ENCODE measurements at regions not wholly inside any gene's neighbourhood (a gene's known extent, or its start where the extent isn't known, plus 50 kb on each side); places are given as distances from the start of the nearest gene placed in this dataset.

- H3K4me3 ChIP-seq (ENCODE audit: low read depth in 1 of 2, low read length in 2 of 2) = no peak overlapping the region
- no peak overlapping the region for H3K27ac ChIP-seq (ENCODE audit: low read depth in 2 of 2, low read length in 1 of 2)
- no peaks in the 10 kb centered on the region for H3K4me1 ChIP-seq (ENCODE audit: control insufficient read depth in 2 of 2, insufficient read depth in 2 of 2, low read length in 1 of 2)
- peaks cover 0 to 2% of the 10 kb centered on the region in 2 donors for H3K9me3 ChIP-seq (ENCODE audit: control insufficient read depth in 2 of 2, insufficient read depth in 1 of 2, low read depth in 1 of 2, low read length in 1 of 2)
- H3K36me3 ChIP-seq (ENCODE audit: control insufficient read depth in 2 of 2, insufficient read depth in 2 of 2, low read length in 1 of 2) = no peaks in the 10 kb centered on the region
- 73 to 81% methylated on average over 3 of the region's 3 CpGs for WGBS, 2 donors
- H3K27me3 ChIP-seq (ENCODE audit: control insufficient read depth in 1 of 2, insufficient read depth in 2 of 2, low read length in 2 of 2) = no peaks in the 10 kb centered on the region
These were observed 302.3 kb upstream of the FANCL start for GRCh38 chr2:58543442-58543841.

- no peaks in the 10 kb centered on the region for H3K27me3 ChIP-seq (ENCODE audit: control insufficient read depth in 1 of 2, insufficient read depth in 2 of 2, low read length in 2 of 2)
- H3K9me3 ChIP-seq (ENCODE audit: control insufficient read depth in 2 of 2, insufficient read depth in 1 of 2, low read depth in 1 of 2, low read length in 1 of 2) = no peaks in the 10 kb centered on the region
- H3K4me1 ChIP-seq (ENCODE audit: control insufficient read depth in 2 of 2, insufficient read depth in 2 of 2, low read length in 1 of 2) = no peaks in the 10 kb centered on the region
- H3K36me3 ChIP-seq (ENCODE audit: control insufficient read depth in 2 of 2, insufficient read depth in 2 of 2, low read length in 1 of 2) = no peaks in the 10 kb centered on the region
- 74 to 76% methylated on average over 7 of the region's 7 CpGs for WGBS, 2 donors
- H3K27ac ChIP-seq (ENCODE audit: low read depth in 2 of 2, low read length in 1 of 2) = no peak overlapping the region
- H3K4me3 ChIP-seq (ENCODE audit: low read depth in 1 of 2, low read length in 2 of 2) = no peak overlapping the region
These were observed 300.4 kb upstream of the FANCL start for GRCh38 chr2:58541511-58541910.

- Histone ChIP-seq H3K9me3 (ENCODE audit: control insufficient read depth in 2 of 2, insufficient read depth in 1 of 2, low read depth in 1 of 2, low read length in 1 of 2) (no peaks in the 10 kb centered on the region), H3K4me1 (ENCODE audit: control insufficient read depth in 2 of 2, insufficient read depth in 2 of 2, low read length in 1 of 2) (no peaks in the 10 kb centered on the region), H3K4me3 (ENCODE audit: low read depth in 1 of 2, low read length in 2 of 2) (no peak overlapping the region), H3K27ac (ENCODE audit: low read depth in 2 of 2, low read length in 1 of 2) (no peak overlapping the region), H3K36me3 (ENCODE audit: control insufficient read depth in 2 of 2, insufficient read depth in 2 of 2, low read length in 1 of 2) (no peaks in the 10 kb centered on the region), H3K27me3 (ENCODE audit: control insufficient read depth in 1 of 2, insufficient read depth in 2 of 2, low read length in 2 of 2) (no peaks in the 10 kb centered on the region)
- WGBS, 2 donors = 48 to 53% methylated on average over 4 of the region's 4 CpGs
These were observed 299.6 kb upstream of the FANCL start for GRCh38 chr2:58540681-58541080.

GRCh38 chr2:58539973-58540372 lies 298.8 kb upstream of the FANCL start:
- Histone ChIP-seq H3K9me3 (ENCODE audit: control insufficient read depth in 2 of 2, insufficient read depth in 1 of 2, low read depth in 1 of 2, low read length in 1 of 2) (no peaks in the 10 kb centered on the region), H3K27me3 (ENCODE audit: control insufficient read depth in 1 of 2, insufficient read depth in 2 of 2, low read length in 2 of 2) (no peaks in the 10 kb centered on the region), H3K4me3 (ENCODE audit: low read depth in 1 of 2, low read length in 2 of 2) (no peak overlapping the region), H3K4me1 (ENCODE audit: control insufficient read depth in 2 of 2, insufficient read depth in 2 of 2, low read length in 1 of 2) (no peaks in the 10 kb centered on the region), H3K36me3 (ENCODE audit: control insufficient read depth in 2 of 2, insufficient read depth in 2 of 2, low read length in 1 of 2) (no peaks in the 10 kb centered on the region), H3K27ac (ENCODE audit: low read depth in 2 of 2, low read length in 1 of 2) (no peak overlapping the region)
- WGBS, 2 donors = 60 to 62% methylated on average over 4 of the region's 4 CpGs

GRCh38 chr2:58535990-58536389 lies 294.9 kb upstream of the FANCL start:
- 42 to 46% methylated on average over 4 of the region's 4 CpGs for WGBS, 2 donors

GRCh38 chr2:58535182-58535581 lies 294.1 kb upstream of the FANCL start:
- no peaks in the 10 kb centered on the region for H3K36me3 ChIP-seq (ENCODE audit: control insufficient read depth in 2 of 2, insufficient read depth in 2 of 2, low read length in 1 of 2)
- no peaks in the 10 kb centered on the region for H3K4me1 ChIP-seq (ENCODE audit: control insufficient read depth in 2 of 2, insufficient read depth in 2 of 2, low read length in 1 of 2)
- no peaks in the 10 kb centered on the region for H3K27me3 ChIP-seq (ENCODE audit: control insufficient read depth in 1 of 2, insufficient read depth in 2 of 2, low read length in 2 of 2)
- WGBS, 2 donors = 47 to 49% methylated on average over 1 of the region's 1 CpG
- no peak overlapping the region for H3K4me3 ChIP-seq (ENCODE audit: low read depth in 1 of 2, low read length in 2 of 2)
- no peak overlapping the region for H3K27ac ChIP-seq (ENCODE audit: low read depth in 2 of 2, low read length in 1 of 2)
- no peaks in the 10 kb centered on the region for H3K9me3 ChIP-seq (ENCODE audit: control insufficient read depth in 2 of 2, insufficient read depth in 1 of 2, low read depth in 1 of 2, low read length in 1 of 2)

More at GRCh38 chr2:58535990-58536389, 294.9 kb upstream of the FANCL start:
- H3K4me1 ChIP-seq (ENCODE audit: control insufficient read depth in 2 of 2, insufficient read depth in 2 of 2, low read length in 1 of 2) = no peaks in the 10 kb centered on the region
- no peaks in the 10 kb centered on the region for H3K9me3 ChIP-seq (ENCODE audit: control insufficient read depth in 2 of 2, insufficient read depth in 1 of 2, low read depth in 1 of 2, low read length in 1 of 2)
- H3K27me3 ChIP-seq (ENCODE audit: control insufficient read depth in 1 of 2, insufficient read depth in 2 of 2, low read length in 2 of 2) = no peaks in the 10 kb centered on the region
- H3K36me3 ChIP-seq (ENCODE audit: control insufficient read depth in 2 of 2, insufficient read depth in 2 of 2, low read length in 1 of 2) = no peaks in the 10 kb centered on the region
- H3K27ac ChIP-seq (ENCODE audit: low read depth in 2 of 2, low read length in 1 of 2) = no peak overlapping the region
- no peak overlapping the region for H3K4me3 ChIP-seq (ENCODE audit: low read depth in 1 of 2, low read length in 2 of 2)

GRCh38 chr2:58533376-58533775 lies 292.3 kb upstream of the FANCL start:
- Histone ChIP-seq H3K4me3 (ENCODE audit: low read depth in 1 of 2, low read length in 2 of 2) (no peak overlapping the region), H3K27me3 (ENCODE audit: control insufficient read depth in 1 of 2, insufficient read depth in 2 of 2, low read length in 2 of 2) (no peaks in the 10 kb centered on the region), H3K27ac (ENCODE audit: low read depth in 2 of 2, low read length in 1 of 2) (no peak overlapping the region), H3K9me3 (ENCODE audit: control insufficient read depth in 2 of 2, insufficient read depth in 1 of 2, low read depth in 1 of 2, low read length in 1 of 2) (no peaks in the 10 kb centered on the region), H3K36me3 (ENCODE audit: control insufficient read depth in 2 of 2, insufficient read depth in 2 of 2, low read length in 1 of 2) (no peaks in the 10 kb centered on the region), H3K4me1 (ENCODE audit: control insufficient read depth in 2 of 2, insufficient read depth in 2 of 2, low read length in 1 of 2) (no peaks in the 10 kb centered on the region)
- 83 to 90% methylated on average over 3 of the region's 3 CpGs for WGBS, 2 donors

- Histone ChIP-seq H3K4me3 (ENCODE audit: low read depth in 1 of 2, low read length in 2 of 2) (no peak overlapping the region), H3K27me3 (ENCODE audit: control insufficient read depth in 1 of 2, insufficient read depth in 2 of 2, low read length in 2 of 2) (no peaks in the 10 kb centered on the region), H3K4me1 (ENCODE audit: control insufficient read depth in 2 of 2, insufficient read depth in 2 of 2, low read length in 1 of 2) (no peaks in the 10 kb centered on the region), H3K9me3 (ENCODE audit: control insufficient read depth in 2 of 2, insufficient read depth in 1 of 2, low read depth in 1 of 2, low read length in 1 of 2) (no peaks in the 10 kb centered on the region), H3K27ac (ENCODE audit: low read depth in 2 of 2, low read length in 1 of 2) (no peak overlapping the region), H3K36me3 (ENCODE audit: control insufficient read depth in 2 of 2, insufficient read depth in 2 of 2, low read length in 1 of 2) (no peaks in the 10 kb centered on the region)
- WGBS, 2 donors = 91 to 92% methylated on average over 3 of the region's 3 CpGs
These were observed 291.5 kb upstream of the FANCL start for GRCh38 chr2:58532641-58533040.

GRCh38 chr2:58527647-58528046 lies 286.5 kb upstream of the FANCL start:
- Histone ChIP-seq H3K27ac (ENCODE audit: low read depth in 2 of 2, low read length in 1 of 2) (no peak overlapping the region), H3K27me3 (ENCODE audit: control insufficient read depth in 1 of 2, insufficient read depth in 2 of 2, low read length in 2 of 2) (no peaks in the 10 kb centered on the region), H3K4me1 (ENCODE audit: control insufficient read depth in 2 of 2, insufficient read depth in 2 of 2, low read length in 1 of 2) (no peaks in the 10 kb centered on the region), H3K4me3 (ENCODE audit: low read depth in 1 of 2, low read length in 2 of 2) (no peak overlapping the region), H3K36me3 (ENCODE audit: control insufficient read depth in 2 of 2, insufficient read depth in 2 of 2, low read length in 1 of 2) (no peaks in the 10 kb centered on the region), H3K9me3 (ENCODE audit: control insufficient read depth in 2 of 2, insufficient read depth in 1 of 2, low read depth in 1 of 2, low read length in 1 of 2) (no peaks in the 10 kb centered on the region)
- 60 to 69% methylated on average over 3 of the region's 3 CpGs for WGBS, 2 donors

GRCh38 chr2:58521803-58522554 lies 280.9 kb upstream of the FANCL start:
- no peak overlapping the region for H3K4me3 ChIP-seq (ENCODE audit: low read depth in 1 of 2, low read length in 2 of 2)
- no peaks in the 10 kb centered on the region for H3K36me3 ChIP-seq (ENCODE audit: control insufficient read depth in 2 of 2, insufficient read depth in 2 of 2, low read length in 1 of 2)
- no peaks in the 10 kb centered on the region for H3K27me3 ChIP-seq (ENCODE audit: control insufficient read depth in 1 of 2, insufficient read depth in 2 of 2, low read length in 2 of 2)
- no peaks in the 10 kb centered on the region for H3K4me1 ChIP-seq (ENCODE audit: control insufficient read depth in 2 of 2, insufficient read depth in 2 of 2, low read length in 1 of 2)
- H3K9me3 ChIP-seq (ENCODE audit: control insufficient read depth in 2 of 2, insufficient read depth in 1 of 2, low read depth in 1 of 2, low read length in 1 of 2) = no peaks in the 10 kb centered on the region
- H3K27ac ChIP-seq (ENCODE audit: low read depth in 2 of 2, low read length in 1 of 2) = no peak overlapping the region
- 39 to 47% methylated on average over 7 of the region's 7 CpGs for WGBS, 2 donors
